Activated B cell treated with CpG ODN at 0.5 μM for 24 hours (primary cell): ENCODE measurements at regions not wholly inside any gene's neighbourhood (a gene's known extent, or its start where the extent isn't known, plus 50 kb on each side); places are given as distances from the start of the nearest gene placed in this dataset.

Experiments used
- ATAC-seq: fragments of 200-7000 bp; cut with Tn5 transposase; one replicate; pipeline ENCODE4 v1.10.0; 2021; ENCODE audit warnings: low read depth, mild to moderate bottlenecking, moderate library complexity
- CTCF ChIA-PET: fragments of 350-600 bp; sonication (Branson Sonifier 250); formaldehyde crosslinking; loops from one replicate; lab custom pipeline; 2021; ENCODE audit warnings: antibody characterized with exemption; lab: Charles Lee
- POLR2A ChIA-PET: fragments of 350-600 bp; sonication (Branson Sonifier 250); formaldehyde crosslinking; loops from one replicate; lab custom pipeline; 2021; ENCODE audit warnings: antibody characterized with exemption; lab: Charles Lee
- DNase-seq: peaks from one replicate; pipeline ENCODE4 v3.0.0; 2022
- H3K27ac Mint-ChIP-seq: one replicate; pipeline ENCODE4 v1.8.0; 2020; ENCODE audit warnings: mixed read lengths
- H3K27me3 Mint-ChIP-seq: one replicate; pipeline ENCODE4 v1.8.0; 2021; ENCODE audit warnings: mixed read lengths
- H3K36me3 Mint-ChIP-seq: one replicate; pipeline ENCODE4 v1.8.0; 2021; ENCODE audit warnings: low read depth, mixed read lengths
- H3K4me1 Mint-ChIP-seq: one replicate; pipeline ENCODE4 v1.8.0; 2021; ENCODE audit warnings: mixed read lengths
- H3K4me3 Mint-ChIP-seq: one replicate; pipeline ENCODE4 v1.8.0; 2020; ENCODE audit warnings: mild to moderate bottlenecking, mixed read lengths
- H3K9me3 Mint-ChIP-seq: one replicate; pipeline ENCODE4 v1.8.0; 2020; ENCODE audit warnings: mixed read lengths
- CTCF ChIP-seq: fragments of 200-600 bp; IDR thresholded peaks from one replicate; pipeline ENCODE4 v1.8.0; 2022; ENCODE audit warnings: antibody characterized with exemption, mild to moderate bottlenecking
- intact Hi-C: fragments of 100-400 bp; cut with micrococcal nuclease; formaldehyde crosslinking; loops from one replicate; pipeline ENCODE4 v1.15.1; 2024

GRCh38 chr15:46670258-46670657 is 1035.4 kb downstream of the SQOR start:
- ChIA-PET POLR2A (no interaction called here), CTCF (interaction anchor here (0.8 kb wide), 1 partner anchor 14 kb away, joined by 4 read pairs; no protein-coding TSS in a partner anchor)
- intact Hi-C loops: no loop called here
- no peak for ATAC-seq
- DNase-seq: no peak
- no peaks in the 10 kb centered on the region for H3K36me3 Mint-ChIP-seq
- no peaks in the 10 kb centered on the region for H3K27me3 Mint-ChIP-seq
- H3K4me3 Mint-ChIP-seq: no peak overlapping the region
- H3K9me3 Mint-ChIP-seq: peaks cover 3% of the 10 kb centered on the region
- H3K4me1 Mint-ChIP-seq: no peaks in the 10 kb centered on the region
- no peak for TF ChIP-seq CTCF
- H3K27ac Mint-ChIP-seq: no peak overlapping the region

GRCh38 chr15:46671336-46671735 is 1036.5 kb downstream of the SQOR start:
- TF ChIP-seq CTCF: no peak
- H3K9me3 Mint-ChIP-seq: peaks cover 3% of the 10 kb centered on the region
- H3K27ac Mint-ChIP-seq: no peak overlapping the region
- CTCF ChIA-PET: no interaction called here
- H3K4me1 Mint-ChIP-seq: no peaks in the 10 kb centered on the region
- POLR2A ChIA-PET: no interaction called here
- H3K4me3 Mint-ChIP-seq: no peak overlapping the region
- intact Hi-C loops: no loop called here
- no peaks in the 10 kb centered on the region for H3K36me3 Mint-ChIP-seq
- no peaks in the 10 kb centered on the region for H3K27me3 Mint-ChIP-seq
- DNase-seq (no peak), ATAC-seq (no peak)

GRCh38 chr15:46672041-46672440 is 1037.2 kb downstream of the SQOR start:
- no peaks in the 10 kb centered on the region for H3K4me1 Mint-ChIP-seq
- intact Hi-C loops: no loop called here

GRCh38 chr15:46676233-46677206 is 1040.8 kb upstream of the SEMA6D start:
- H3K27me3 Mint-ChIP-seq: no peaks in the 10 kb centered on the region
- no peak overlapping the region for H3K27ac Mint-ChIP-seq
- H3K36me3 Mint-ChIP-seq: no peaks in the 10 kb centered on the region
- H3K4me3 Mint-ChIP-seq: no peak overlapping the region
- POLR2A ChIA-PET: no interaction called here
- ATAC-seq (no peak), DNase-seq (no peak)
- TF ChIP-seq CTCF: no peak
- no peaks in the 10 kb centered on the region for H3K4me1 Mint-ChIP-seq
- H3K9me3 Mint-ChIP-seq: peaks cover 6% of the 10 kb centered on the region
- CTCF ChIA-PET: no interaction called here
- intact Hi-C loops: no loop called here

More at GRCh38 chr15:46672041-46672440, 1037.2 kb downstream of the SQOR start:
- H3K4me3 Mint-ChIP-seq: no peak overlapping the region
- ChIA-PET CTCF (no interaction called here), POLR2A (interaction anchor here (0.6 kb wide), 1 partner anchor 24 kb away, joined by 3 read pairs; no protein-coding TSS in a partner anchor)
- no peak overlapping the region for H3K27ac Mint-ChIP-seq
- H3K27me3 Mint-ChIP-seq: no peaks in the 10 kb centered on the region
- no peaks in the 10 kb centered on the region for H3K36me3 Mint-ChIP-seq
- ATAC-seq (no peak), DNase-seq (no peak)
- TF ChIP-seq CTCF: no peak
- H3K9me3 Mint-ChIP-seq: peaks cover 3% of the 10 kb centered on the region

GRCh38 chr15:46677491-46677890 is 1039.8 kb upstream of the SEMA6D start:
- no peak for TF ChIP-seq CTCF
- CTCF ChIA-PET: no interaction called here

More at GRCh38 chr15:46677491-46677890, 1039.8 kb upstream of the SEMA6D start:
- POLR2A ChIA-PET: no interaction called here
- ATAC-seq (no peak), DNase-seq (no peak)
- no peaks in the 10 kb centered on the region for H3K27me3 Mint-ChIP-seq
- H3K9me3 Mint-ChIP-seq: peaks cover 6% of the 10 kb centered on the region
- no peaks in the 10 kb centered on the region for H3K4me1 Mint-ChIP-seq
- intact Hi-C loops: no loop called here
- H3K36me3 Mint-ChIP-seq: no peaks in the 10 kb centered on the region
- H3K4me3 Mint-ChIP-seq: no peak overlapping the region
- no peak overlapping the region for H3K27ac Mint-ChIP-seq
